Parathyroid adenoma (tissue), 2 donors: ENCODE measurements at regions not wholly inside any gene's neighbourhood (a gene's known extent, or its start where the extent isn't known, plus 50 kb on each side); places are given as distances from the start of the nearest gene placed in this dataset.

Source experiments
- H2AFZ ChIP-seq: fragments of 300-600 bp; sonication (generic); one replicate; pipeline ENCODE4 v1.7.0; 2017; ENCODE audit warnings: antibody characterized with exemption, mild to moderate bottlenecking
- H3K27ac ChIP-seq: fragments of 300-600 bp; sonication (generic); one replicate; pipeline ENCODE4 v1.7.0; 2017
- H3K27me3 ChIP-seq: fragments of 300-600 bp; sonication (generic); one replicate; pipeline ENCODE4 v1.7.0; 2017; ENCODE audit warnings: low read length; ENCODE audit not compliant: control insufficient read depth, insufficient read depth
- H3K36me3 ChIP-seq: fragments of 300-600 bp; sonication (generic); one replicate; pipeline ENCODE4 v1.7.0; 2017; ENCODE audit warnings: low read length; ENCODE audit not compliant: control insufficient read depth, insufficient read depth
- H3K4me1 ChIP-seq: fragments of 300-600 bp; sonication (generic); one replicate; pipeline ENCODE4 v1.7.0; 2017; ENCODE audit warnings: control low read depth
- H3K4me2 ChIP-seq: fragments of 300-600 bp; sonication (generic); one replicate; pipeline ENCODE4 v1.7.0; 2017; ENCODE audit warnings: low read length
- H3K4me3 ChIP-seq: fragments of 300-600 bp; sonication (generic); one replicate; pipeline ENCODE4 v1.7.0; 2017; ENCODE audit warnings: low read depth, low read length
- H3K79me2 ChIP-seq: fragments of 300-600 bp; sonication (generic); one replicate; pipeline ENCODE4 v1.7.0; 2017; ENCODE audit warnings: control low read depth
- H3K9ac ChIP-seq: fragments of 300-600 bp; sonication (generic); one replicate; pipeline ENCODE4 v1.7.0; 2017; ENCODE audit warnings: mild to moderate bottlenecking
- H3K9me3 ChIP-seq: fragments of 300-600 bp; sonication (generic); one replicate; pipeline ENCODE4 v1.7.0; 2017; ENCODE audit warnings: low read length; ENCODE audit not compliant: control insufficient read depth
- TF ChIP-seq, protein P1 (sequence below): fragments of 300-600 bp; sonication (generic); IDR thresholded peaks from one replicate; pipeline ENCODE4 v1.7.0; 2017; ENCODE audit warnings: antibody characterized with exemption, mild to moderate bottlenecking
- donor health status: primary hyperparathyroidism.

DNA sequence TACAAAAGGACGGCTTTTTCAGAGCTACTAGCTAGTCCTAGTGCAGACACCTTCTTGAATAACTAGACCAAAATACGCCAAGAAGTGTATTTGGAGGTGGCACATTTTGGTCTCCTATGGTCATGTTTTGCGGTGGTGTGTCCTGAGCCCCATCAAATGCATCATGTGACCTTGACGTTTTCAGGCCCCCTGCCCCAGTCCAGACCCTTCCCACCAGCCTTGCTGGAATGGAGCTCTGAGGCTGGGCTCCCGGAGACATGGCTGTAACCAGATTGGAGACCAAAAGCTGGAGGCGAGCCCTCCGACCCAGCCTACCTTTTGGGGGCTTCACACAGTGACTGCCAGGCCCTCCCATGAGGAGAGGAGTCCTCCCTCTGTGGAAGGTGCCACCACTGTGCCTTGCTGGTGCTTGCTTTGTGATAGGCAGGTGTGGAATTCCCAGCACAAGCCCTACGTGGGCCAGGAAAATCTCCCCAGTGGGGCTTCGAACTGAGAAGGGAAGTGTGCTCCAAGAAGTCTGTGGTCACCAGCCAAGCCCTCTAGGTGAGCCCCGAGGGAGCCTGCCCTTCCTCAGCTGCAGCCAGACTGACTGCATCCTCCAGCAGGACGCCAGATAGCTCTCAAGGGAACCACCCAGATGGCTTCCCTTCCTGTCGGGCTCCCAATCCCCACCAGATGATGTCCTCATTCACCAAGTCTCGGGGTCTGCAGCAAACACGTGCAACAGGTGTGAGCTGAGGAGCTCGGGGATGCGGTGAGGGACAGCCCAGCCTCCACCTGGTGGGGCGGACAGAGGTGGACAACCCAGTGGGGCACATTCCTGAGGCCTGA lies 126.2 kb downstream of the ASB7 start:
- Histone ChIP-seq H3K9me3 (no peaks in the 10 kb centered on the region), H3K27ac (no peak overlapping the region), H3K4me2 (no peak overlapping the region), H3K36me3 (no peaks in the 10 kb centered on the region), H3K27me3 (no peaks in the 10 kb centered on the region), H3K79me2 (no peaks in the 10 kb centered on the region), H2AFZ (no peak overlapping the region), H3K9ac (no peak overlapping the region), H3K4me1 (no peaks in the 10 kb centered on the region), H3K4me3 (no peak overlapping the region)
- TF ChIP-seq, protein P1, sequence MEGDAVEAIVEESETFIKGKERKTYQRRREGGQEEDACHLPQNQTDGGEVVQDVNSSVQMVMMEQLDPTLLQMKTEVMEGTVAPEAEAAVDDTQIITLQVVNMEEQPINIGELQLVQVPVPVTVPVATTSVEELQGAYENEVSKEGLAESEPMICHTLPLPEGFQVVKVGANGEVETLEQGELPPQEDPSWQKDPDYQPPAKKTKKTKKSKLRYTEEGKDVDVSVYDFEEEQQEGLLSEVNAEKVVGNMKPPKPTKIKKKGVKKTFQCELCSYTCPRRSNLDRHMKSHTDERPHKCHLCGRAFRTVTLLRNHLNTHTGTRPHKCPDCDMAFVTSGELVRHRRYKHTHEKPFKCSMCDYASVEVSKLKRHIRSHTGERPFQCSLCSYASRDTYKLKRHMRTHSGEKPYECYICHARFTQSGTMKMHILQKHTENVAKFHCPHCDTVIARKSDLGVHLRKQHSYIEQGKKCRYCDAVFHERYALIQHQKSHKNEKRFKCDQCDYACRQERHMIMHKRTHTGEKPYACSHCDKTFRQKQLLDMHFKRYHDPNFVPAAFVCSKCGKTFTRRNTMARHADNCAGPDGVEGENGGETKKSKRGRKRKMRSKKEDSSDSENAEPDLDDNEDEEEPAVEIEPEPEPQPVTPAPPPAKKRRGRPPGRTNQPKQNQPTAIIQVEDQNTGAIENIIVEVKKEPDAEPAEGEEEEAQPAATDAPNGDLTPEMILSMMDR: no peak

DNA sequence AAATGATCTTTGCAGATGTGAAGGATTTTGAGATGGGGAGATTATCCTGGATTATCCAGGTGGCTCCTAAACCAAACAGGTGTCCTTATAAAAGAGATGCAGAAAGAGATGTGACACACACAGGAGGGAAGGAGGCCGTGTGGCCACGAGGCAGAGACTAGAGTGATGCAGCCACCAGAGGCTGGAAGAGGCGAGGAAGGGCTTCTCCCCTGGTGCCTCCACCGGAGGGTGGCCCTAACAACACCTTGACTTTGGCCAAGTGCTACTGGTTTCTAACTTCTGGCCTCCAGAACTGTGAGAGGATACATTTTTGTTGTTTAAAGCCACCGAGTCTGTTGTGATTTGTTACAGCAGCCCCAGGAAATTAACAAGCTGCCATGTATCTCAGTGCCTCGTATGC lies 127.1 kb downstream of the ASB7 start:
- H3K79me2 ChIP-seq: no peaks in the 10 kb centered on the region
- TF ChIP-seq, protein P1: no peak
- H3K4me2 ChIP-seq: no peak overlapping the region
- H3K36me3 ChIP-seq: no peaks in the 10 kb centered on the region
- H3K9me3 ChIP-seq: no peaks in the 10 kb centered on the region
- H3K27ac ChIP-seq: no peak overlapping the region
- H3K4me1 ChIP-seq: no peaks in the 10 kb centered on the region
- no peak overlapping the region for H2AFZ ChIP-seq
- H3K27me3 ChIP-seq: no peaks in the 10 kb centered on the region
- H3K4me3 ChIP-seq: no peak overlapping the region
- H3K9ac ChIP-seq: no peak overlapping the region

DNA sequence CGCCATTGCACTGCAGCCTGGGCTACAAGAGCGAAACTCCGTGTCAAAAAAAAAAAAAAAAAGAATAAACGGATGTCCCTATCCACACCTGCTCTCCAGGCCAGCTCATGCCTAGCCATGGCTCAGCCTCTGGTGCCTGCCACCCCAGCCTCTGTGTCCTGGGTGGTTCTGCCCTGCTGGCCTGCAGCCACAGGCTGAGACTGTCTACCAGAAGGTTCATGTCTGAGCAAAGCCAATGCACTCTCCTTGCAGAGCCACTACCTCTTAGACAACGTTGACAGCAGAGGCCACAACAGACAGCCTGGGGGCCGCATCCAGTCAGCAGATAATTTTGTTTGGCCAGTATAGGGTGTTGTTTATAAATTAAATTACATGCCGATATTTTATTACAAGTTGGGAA lies 127.7 kb downstream of the ASB7 start:
- Histone ChIP-seq H3K4me3 (no peak overlapping the region), H3K27ac (no peak overlapping the region), H3K36me3 (no peaks in the 10 kb centered on the region), H3K4me1 (no peaks in the 10 kb centered on the region), H3K27me3 (no peaks in the 10 kb centered on the region), H3K4me2 (no peak overlapping the region), H2AFZ (no peak overlapping the region), H3K9me3 (no peaks in the 10 kb centered on the region), H3K9ac (no peak overlapping the region), H3K79me2 (no peaks in the 10 kb centered on the region)
- TF ChIP-seq, protein P1: no peak

DNA sequence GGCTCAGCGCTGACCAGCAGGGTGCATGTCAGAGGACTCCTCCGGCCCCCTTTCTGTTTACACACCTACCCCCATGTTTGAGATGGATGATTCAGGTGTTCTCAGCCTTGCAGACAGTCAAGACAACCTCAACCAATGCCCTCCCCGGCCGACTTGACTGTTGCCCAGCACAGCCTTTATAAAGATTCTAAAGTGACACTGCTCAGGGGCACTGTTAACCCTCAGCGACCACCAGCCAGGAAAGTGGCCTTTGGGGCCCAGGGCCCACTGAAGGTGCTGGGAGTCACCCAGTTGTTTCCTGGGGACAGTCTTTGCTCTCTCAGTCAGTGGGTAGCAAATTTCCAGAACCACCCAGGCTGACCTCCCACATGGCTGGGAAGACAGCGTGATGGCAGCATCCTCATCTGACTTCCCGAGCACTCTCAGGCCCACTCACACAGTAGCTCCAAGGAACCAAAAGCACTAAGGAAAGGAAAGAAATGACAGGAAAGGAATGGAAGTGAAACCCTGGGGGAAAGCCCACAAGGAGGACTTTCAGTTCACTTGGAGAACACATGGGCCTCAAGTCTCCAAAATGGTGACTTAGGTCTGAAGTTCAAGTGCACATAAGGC lies 128.4 kb downstream of the ASB7 start:
- no peaks in the 10 kb centered on the region for H3K4me1 ChIP-seq
- TF ChIP-seq, protein P1: no peak
- H2AFZ ChIP-seq: no peak overlapping the region
- H3K9ac ChIP-seq: no peak overlapping the region
- H3K36me3 ChIP-seq: no peaks in the 10 kb centered on the region
- H3K4me2 ChIP-seq: no peak overlapping the region
- no peaks in the 10 kb centered on the region for H3K27me3 ChIP-seq
- no peak overlapping the region for H3K27ac ChIP-seq
- no peak overlapping the region for H3K4me3 ChIP-seq
- no peaks in the 10 kb centered on the region for H3K9me3 ChIP-seq
- H3K79me2 ChIP-seq: no peaks in the 10 kb centered on the region
